ENCODE measurements at regions not wholly inside any gene's neighbourhood (a gene's known extent, or its start where the extent isn't known, plus 50 kb on each side); places are given as distances from the start of the nearest gene placed in this dataset.

DNA sequence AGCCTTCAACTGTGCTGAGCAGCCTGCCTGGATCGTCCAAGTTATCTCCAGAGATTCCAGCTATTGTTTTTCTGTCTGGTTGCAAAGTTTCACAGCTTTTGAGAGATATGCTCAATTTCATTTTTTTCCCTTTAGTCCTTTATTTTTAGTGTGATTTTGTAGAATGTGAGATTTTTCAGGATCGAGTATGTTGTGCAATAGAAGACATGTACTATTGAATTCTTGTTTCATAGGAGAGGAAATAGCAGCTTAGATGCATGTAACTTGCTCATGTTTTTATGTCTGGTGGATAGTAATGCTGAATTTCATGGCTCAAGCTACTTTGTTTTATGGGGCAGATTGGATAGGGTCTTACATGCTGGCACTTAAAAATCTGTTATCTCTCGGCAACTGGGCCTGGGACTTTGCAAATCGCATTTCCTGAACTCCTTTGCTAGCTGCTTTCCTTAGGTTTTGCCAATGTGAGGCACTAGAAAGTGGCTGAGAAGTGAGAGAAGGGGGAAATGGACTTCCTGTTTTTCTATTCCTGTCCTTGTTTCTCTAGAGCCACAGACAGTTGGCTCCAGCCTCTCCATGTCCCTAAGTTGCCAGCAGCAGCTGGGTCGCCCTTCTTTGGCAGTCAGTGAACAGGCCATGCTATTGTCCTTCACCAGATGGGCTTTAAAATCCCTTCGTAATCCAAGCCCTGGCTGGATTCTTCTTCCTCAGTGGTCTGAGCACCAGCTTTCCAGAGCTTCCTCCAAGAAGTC is 101.4 kb upstream of the PDE4B start:
- H3K9me3 Mint-ChIP-seq: no peaks in the 10 kb centered on the region
- H3K27me3 Mint-ChIP-seq: peaks cover 5 to 10% of the 10 kb centered on the region in 2 donors
- no peak overlapping the region for H3K4me3 Mint-ChIP-seq
- H3K4me1 Mint-ChIP-seq (ENCODE audit: low read depth in 2 of 2): peaks cover 0 to 3% of the 10 kb centered on the region in 2 donors
- DNase-seq (ENCODE audit: low spot score) (no peak), ATAC-seq (no peak)
- H3K36me3 Mint-ChIP-seq: no peaks in the 10 kb centered on the region
- H3K27ac Mint-ChIP-seq: no peak overlapping the region

DNA sequence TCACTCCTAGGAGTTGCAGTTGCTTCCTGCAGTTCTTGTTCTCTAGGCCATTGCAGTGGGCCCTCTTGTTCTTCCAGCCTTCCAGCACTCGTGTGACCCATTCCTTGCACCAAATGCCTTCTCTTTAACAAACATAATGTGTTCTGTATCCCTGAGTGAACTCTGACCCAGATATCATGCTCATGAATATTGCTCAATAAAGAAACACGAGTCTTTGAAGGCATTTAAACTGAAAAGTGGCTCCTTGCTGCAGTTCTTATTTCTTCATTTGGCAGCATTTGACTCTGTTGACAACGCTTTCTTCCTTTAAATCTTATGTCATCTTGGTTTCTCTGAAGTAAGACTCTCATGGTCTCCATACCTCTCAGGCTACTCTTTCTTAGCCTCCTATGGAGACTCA is 100.7 kb upstream of the PDE4B start:
- peaks cover 0 to 3% of the 10 kb centered on the region in 2 donors for H3K4me1 Mint-ChIP-seq (ENCODE audit: low read depth in 2 of 2)

DNA sequence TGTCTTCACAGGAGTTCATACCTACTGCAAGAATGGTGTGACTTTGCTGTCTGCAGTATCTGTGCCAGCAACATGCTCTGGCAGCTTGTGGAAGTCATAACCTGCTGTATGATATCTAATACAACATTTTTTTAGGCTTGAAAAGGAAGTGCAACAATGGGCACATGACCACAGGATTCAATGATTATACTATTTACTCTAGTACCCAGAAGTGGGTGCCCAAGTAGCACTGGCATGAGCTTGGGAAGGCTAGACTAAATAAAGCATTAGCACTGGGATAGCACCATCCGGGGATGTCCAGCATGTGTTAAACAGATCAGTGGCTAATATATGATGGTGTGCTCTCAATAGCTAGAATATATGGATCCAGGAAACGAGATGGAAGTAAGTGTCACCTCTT is 98.6 kb upstream of the PDE4B start:
- Mint-ChIP-seq H3K36me3 (no peaks in the 10 kb centered on the region), H3K27ac (no peak overlapping the region), H3K9me3 (no peaks in the 10 kb centered on the region), H3K27me3 (peaks cover 0 to 5% of the 10 kb centered on the region in 2 donors), H3K4me3 (no peak overlapping the region), H3K4me1 (ENCODE audit: low read depth in 2 of 2) (no peaks in the 10 kb centered on the region)
- ATAC-seq: no peak
- DNase-seq (ENCODE audit: low spot score): no peak

More for the DNA sequence above, 100.7 kb upstream of the PDE4B start:
- H3K4me3 Mint-ChIP-seq: no peak overlapping the region
- no peak for ATAC-seq
- peaks cover under 1 to 4% of the 10 kb centered on the region in 2 donors for H3K27me3 Mint-ChIP-seq
- H3K36me3 Mint-ChIP-seq: no peaks in the 10 kb centered on the region
- DNase-seq (ENCODE audit: low spot score): no peak
- no peaks in the 10 kb centered on the region for H3K9me3 Mint-ChIP-seq
- no peak overlapping the region for H3K27ac Mint-ChIP-seq

DNA sequence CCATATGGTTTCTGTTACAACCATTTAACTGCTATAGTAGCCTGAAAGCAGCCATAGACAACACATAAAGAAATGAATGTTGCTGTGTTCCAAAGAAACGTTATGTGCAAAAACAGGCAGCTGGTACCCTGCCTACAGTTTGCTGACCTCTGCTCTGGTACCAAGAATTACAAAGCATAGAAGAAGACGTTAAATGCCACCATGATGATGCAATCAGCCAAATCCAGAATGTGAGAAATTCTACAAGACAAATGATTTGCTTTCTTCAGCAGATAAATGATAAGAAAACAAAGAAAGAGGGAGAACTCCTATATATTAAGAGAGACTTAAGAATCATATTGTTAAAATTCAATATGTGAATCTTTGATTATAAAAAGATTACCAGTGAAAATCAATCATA is 97.8 kb upstream of the PDE4B start:
- H3K27me3 Mint-ChIP-seq: peaks cover 0 to 5% of the 10 kb centered on the region in 2 donors
- DNase-seq (ENCODE audit: low spot score): no peak
- H3K9me3 Mint-ChIP-seq: no peaks in the 10 kb centered on the region
- no peaks in the 10 kb centered on the region for H3K4me1 Mint-ChIP-seq (ENCODE audit: low read depth in 2 of 2)
- no peak overlapping the region for H3K27ac Mint-ChIP-seq
- no peaks in the 10 kb centered on the region for H3K36me3 Mint-ChIP-seq
- H3K4me3 Mint-ChIP-seq: no peak overlapping the region
- ATAC-seq: no peak

DNA sequence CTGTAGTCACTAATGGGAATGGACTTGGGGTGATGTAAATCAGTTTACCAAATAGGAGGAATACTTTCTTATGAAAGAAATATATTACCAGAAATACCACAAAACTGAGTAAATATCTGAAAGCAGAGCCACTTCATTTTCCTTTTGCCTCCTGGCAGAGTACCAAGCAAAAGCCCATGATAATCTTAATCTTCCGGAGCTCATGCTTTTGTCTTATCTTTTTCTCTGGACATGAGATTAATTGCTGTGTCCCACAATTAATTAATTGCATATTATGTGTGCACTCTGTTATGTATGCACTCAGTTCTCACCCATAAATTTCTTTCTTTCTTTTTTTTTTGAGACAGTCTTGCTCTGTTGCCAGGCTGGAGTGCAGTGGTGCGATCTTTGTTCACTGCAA is 94.1 kb upstream of the PDE4B start:
- no peak overlapping the region for H3K27ac Mint-ChIP-seq
- DNase-seq (ENCODE audit: low spot score) (no peak), ATAC-seq (no peak)
- no peaks in the 10 kb centered on the region for H3K9me3 Mint-ChIP-seq
- no peaks in the 10 kb centered on the region for H3K4me1 Mint-ChIP-seq (ENCODE audit: low read depth in 2 of 2)
- no peak overlapping the region for H3K4me3 Mint-ChIP-seq
- peaks cover 12 to 14% of the 10 kb centered on the region in 2 donors for H3K27me3 Mint-ChIP-seq
- no peaks in the 10 kb centered on the region for H3K36me3 Mint-ChIP-seq

DNA sequence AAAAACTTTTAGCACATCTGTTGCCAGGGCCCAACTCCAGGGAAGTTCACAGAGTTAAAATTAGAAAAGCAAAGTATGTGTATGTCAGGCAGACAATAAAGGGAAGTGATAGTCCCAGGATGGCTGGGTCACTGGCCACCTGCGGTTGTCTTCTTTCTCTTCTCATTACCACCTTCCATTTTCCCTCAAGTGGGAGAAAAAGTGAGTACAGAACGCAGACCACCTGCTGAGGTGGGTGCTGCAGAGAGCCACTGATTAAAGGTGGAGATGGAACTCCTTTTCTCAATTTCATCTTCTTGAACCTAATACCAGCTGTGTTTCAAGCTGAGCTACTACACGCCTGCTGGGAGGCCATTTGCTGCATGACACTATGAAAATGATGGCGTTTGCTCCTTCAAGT is 88.8 kb upstream of the PDE4B start:
- no peaks in the 10 kb centered on the region for H3K9me3 Mint-ChIP-seq
- H3K4me1 Mint-ChIP-seq (ENCODE audit: low read depth in 2 of 2): no peaks in the 10 kb centered on the region
- H3K36me3 Mint-ChIP-seq: no peaks in the 10 kb centered on the region
- no peak overlapping the region for H3K27ac Mint-ChIP-seq
- peaks cover 14 to 15% of the 10 kb centered on the region in 2 donors for H3K27me3 Mint-ChIP-seq
- DNase-seq (ENCODE audit: low spot score): no peak
- no peak for ATAC-seq
- no peak overlapping the region for H3K4me3 Mint-ChIP-seq

DNA sequence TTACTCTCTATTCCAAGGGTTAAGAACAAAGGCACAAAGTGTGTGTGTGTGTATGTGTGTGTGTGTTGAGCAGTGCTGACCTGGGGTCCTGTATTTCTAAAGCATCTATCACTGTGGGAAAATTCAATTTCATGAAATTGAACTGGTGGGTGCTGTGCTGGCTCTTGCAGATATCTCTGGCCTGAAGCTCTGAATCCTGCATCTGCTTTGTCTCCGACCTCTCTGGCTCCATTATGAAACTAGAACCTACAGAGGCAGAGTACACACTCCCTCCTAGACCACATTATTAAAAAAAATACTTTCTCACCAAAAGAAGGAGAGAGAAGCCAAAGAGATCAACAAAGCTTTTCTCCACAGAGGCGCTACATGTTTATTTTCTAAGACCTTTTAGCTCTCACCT is 88.4 kb upstream of the PDE4B start:
- Mint-ChIP-seq H3K27ac (no peak overlapping the region), H3K4me1 (ENCODE audit: low read depth in 2 of 2) (no peaks in the 10 kb centered on the region), H3K9me3 (no peaks in the 10 kb centered on the region), H3K27me3 (peaks cover 14 to 15% of the 10 kb centered on the region in 2 donors), H3K36me3 (no peaks in the 10 kb centered on the region), H3K4me3 (no peak overlapping the region)
- ATAC-seq: no peak
- no peak for DNase-seq (ENCODE audit: low spot score)

DNA sequence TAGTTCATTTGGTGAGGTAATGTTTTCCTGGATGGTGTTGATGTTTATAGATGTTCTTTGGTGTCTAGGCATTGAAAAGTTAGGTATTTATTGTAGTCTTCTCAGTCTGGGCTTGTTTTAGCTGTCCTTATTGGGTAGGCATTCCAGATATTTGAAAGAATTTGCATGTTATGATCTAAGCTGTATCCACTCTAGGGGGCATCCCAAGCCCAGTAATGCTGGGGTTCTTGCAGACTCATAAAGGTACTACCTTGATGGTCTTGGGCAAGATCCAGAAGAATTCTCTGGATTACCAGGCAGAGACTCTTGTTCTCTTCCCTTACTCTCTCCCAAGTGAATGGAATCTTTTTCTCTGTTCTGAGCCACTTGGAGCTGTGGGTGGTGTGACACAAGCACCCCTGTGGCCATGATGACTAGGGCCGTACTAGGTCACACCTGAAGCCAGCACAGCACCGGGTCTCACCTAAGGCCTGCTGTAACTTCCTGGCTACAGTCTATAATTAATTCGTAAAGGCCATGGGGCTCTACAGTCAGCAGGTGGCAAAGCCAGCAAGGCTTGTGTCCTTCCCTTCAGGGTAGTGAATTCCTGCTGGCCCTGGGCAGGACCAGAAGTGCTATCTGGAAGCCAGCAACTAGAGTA is 74.8 kb upstream of the PDE4B start:
- H3K27me3 Mint-ChIP-seq: peaks cover 13 to 35% of the 10 kb centered on the region in 2 donors
- DNase-seq (ENCODE audit: low spot score) (no peak), ATAC-seq (no peak)
- H3K27ac Mint-ChIP-seq: no peak overlapping the region
- no peaks in the 10 kb centered on the region for H3K36me3 Mint-ChIP-seq
- no peak overlapping the region for H3K4me3 Mint-ChIP-seq
- H3K4me1 Mint-ChIP-seq (ENCODE audit: low read depth in 2 of 2): no peaks in the 10 kb centered on the region
- H3K9me3 Mint-ChIP-seq: no peaks in the 10 kb centered on the region

DNA sequence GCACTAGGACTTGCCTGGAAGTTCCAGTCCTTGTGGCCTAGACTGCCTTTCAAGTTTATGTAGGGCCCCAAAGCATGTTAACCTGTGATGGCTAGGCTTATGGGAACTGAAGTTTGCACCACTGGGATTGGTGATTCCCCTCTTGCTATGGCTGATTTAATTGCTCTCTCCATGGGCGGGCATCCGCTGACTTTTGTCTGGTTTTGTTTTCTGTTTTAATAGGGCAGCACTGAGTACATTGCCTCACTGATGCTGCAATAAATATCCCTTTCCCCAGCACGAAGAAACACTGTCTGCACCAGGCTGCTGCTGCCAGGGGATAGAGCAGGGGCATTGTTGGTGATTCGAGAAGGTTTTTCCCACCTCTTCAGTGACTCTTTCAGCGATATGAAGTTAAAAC is 73.3 kb upstream of the PDE4B start:
- no peaks in the 10 kb centered on the region for H3K36me3 Mint-ChIP-seq
- DNase-seq (ENCODE audit: low spot score) (no peak), ATAC-seq (no peak)
- no peaks in the 10 kb centered on the region for H3K4me1 Mint-ChIP-seq (ENCODE audit: low read depth in 2 of 2)
- H3K9me3 Mint-ChIP-seq: no peaks in the 10 kb centered on the region
- no peak overlapping the region for H3K27ac Mint-ChIP-seq
- no peak overlapping the region for H3K4me3 Mint-ChIP-seq
- H3K27me3 Mint-ChIP-seq: peaks cover 13 to 38% of the 10 kb centered on the region in 2 donors

DNA sequence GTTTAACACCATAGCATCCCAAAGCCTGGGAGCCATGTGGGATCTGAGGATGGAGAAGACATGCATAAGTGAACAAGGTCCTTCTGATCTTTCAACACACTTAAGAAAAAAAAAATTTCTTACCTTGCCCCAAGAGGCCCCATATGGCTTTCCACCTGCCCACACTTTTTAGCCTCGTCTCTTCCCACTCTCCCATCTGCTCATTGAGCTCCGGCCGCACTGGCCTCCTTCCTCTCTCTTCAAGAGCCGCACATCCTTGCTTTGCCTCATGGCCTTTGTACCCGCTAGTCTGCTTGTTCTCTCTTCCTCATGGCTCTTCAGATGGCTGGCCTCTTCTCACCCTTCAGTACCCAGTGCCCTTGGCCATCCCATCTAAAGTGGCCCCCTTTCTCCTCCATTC is 70.2 kb upstream of the PDE4B start:
- H3K4me1 Mint-ChIP-seq (ENCODE audit: low read depth in 2 of 2): no peaks in the 10 kb centered on the region
- H3K27me3 Mint-ChIP-seq: peaks cover 12 to 28% of the 10 kb centered on the region in 2 donors
- ATAC-seq: no peak
- no peaks in the 10 kb centered on the region for H3K36me3 Mint-ChIP-seq
- no peak overlapping the region for H3K27ac Mint-ChIP-seq
- no peak overlapping the region for H3K4me3 Mint-ChIP-seq
- no peak for DNase-seq (ENCODE audit: low spot score)
- H3K9me3 Mint-ChIP-seq: no peaks in the 10 kb centered on the region

DNA sequence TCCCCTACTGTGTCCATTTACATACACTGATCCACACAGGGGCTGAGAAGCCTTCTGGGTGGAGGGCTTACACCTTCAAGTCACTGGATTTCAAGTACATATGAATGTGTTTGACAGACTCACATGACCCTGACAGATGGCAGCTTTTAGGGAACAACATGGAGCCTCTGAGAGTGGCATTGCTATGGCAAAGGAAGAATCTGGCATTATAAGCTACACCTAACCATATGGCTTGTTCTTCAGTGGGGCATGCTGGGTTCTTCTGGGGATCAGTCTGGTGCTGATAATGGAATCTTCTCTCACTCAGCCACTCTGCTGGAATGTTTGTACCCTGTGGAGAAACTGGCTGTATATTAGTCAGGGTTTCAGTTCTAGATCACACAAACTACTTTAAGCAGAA is 68.5 kb upstream of the PDE4B start:
- no peaks in the 10 kb centered on the region for H3K4me1 Mint-ChIP-seq (ENCODE audit: low read depth in 2 of 2)
- no peak overlapping the region for H3K4me3 Mint-ChIP-seq
- ATAC-seq: no peak
- DNase-seq (ENCODE audit: low spot score): no peak
- H3K36me3 Mint-ChIP-seq: no peaks in the 10 kb centered on the region
- H3K9me3 Mint-ChIP-seq: no peaks in the 10 kb centered on the region
- H3K27ac Mint-ChIP-seq: no peak overlapping the region
- H3K27me3 Mint-ChIP-seq: peaks cover 8 to 24% of the 10 kb centered on the region in 2 donors

DNA sequence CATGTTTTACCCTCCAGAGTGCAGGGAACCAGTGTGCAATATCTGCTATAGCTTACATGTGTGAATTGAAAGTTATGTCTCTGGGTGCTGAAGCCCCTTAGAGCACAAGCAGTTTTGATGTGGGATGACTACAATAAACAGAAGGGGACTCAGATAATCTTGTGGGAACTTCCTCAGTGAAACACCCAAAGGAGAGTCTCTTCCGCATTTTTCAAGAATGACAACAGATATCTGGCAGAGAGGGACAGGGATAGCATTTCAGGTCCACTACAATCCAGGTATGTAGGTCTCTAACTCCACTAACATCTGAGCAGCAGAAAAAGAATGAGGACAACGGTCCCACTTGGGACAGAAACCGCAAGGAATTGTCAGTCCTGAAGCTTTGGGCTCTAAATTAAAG is 67.6 kb upstream of the PDE4B start:
- DNase-seq (ENCODE audit: low spot score) (no peak), ATAC-seq (no peak)
- Mint-ChIP-seq H3K36me3 (no peaks in the 10 kb centered on the region), H3K4me3 (no peak overlapping the region), H3K27me3 (peaks cover 6 to 19% of the 10 kb centered on the region in 2 donors), H3K9me3 (no peaks in the 10 kb centered on the region), H3K27ac (no peak overlapping the region), H3K4me1 (ENCODE audit: low read depth in 2 of 2) (no peaks in the 10 kb centered on the region)

DNA sequence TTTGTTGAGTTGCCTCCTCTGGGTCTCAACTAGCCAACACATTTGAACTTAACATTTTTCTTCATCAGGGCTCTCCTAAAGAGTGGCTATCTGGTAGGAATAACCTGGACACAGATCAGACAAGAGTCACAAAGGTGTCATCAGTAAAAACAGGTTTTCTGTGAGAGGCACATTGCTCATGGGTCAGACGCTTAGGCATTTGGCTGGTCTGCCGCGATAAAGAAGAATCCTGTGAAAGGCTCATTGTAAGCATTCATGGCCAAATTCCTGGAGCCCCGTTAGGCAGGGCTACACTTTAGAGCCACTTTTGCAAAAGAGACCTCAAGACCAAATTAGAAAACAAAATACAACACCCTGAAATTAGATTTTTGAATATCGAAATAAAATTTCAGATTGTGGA is 64.2 kb upstream of the PDE4B start:
- Mint-ChIP-seq H3K4me1 (ENCODE audit: low read depth in 2 of 2) (no peaks in the 10 kb centered on the region), H3K36me3 (no peaks in the 10 kb centered on the region), H3K4me3 (no peak overlapping the region), H3K9me3 (no peaks in the 10 kb centered on the region), H3K27ac (no peak overlapping the region), H3K27me3 (peaks cover 7 to 8% of the 10 kb centered on the region in 2 donors)
- DNase-seq (ENCODE audit: low spot score) (no peak), ATAC-seq (no peak)

DNA sequence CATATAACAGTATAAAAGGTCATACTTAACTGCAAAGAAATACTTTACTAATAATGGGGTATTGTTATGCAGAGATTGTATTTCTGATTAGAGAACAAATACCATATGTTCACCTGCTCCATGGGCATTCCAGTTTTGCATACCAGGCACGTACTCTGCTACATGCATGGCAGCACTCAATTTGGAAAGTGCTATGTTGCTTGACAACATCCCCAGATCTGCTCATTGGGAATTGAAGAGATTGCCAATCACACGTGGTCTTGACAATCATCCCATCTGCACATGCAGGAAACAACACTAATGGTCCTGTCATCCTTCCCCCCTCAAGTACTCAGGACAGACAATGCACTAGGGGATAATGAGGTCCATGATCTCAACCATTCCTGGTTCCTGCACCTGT is 63.4 kb upstream of the PDE4B start:
- Mint-ChIP-seq H3K27ac (no peak overlapping the region), H3K4me3 (no peak overlapping the region), H3K36me3 (no peaks in the 10 kb centered on the region), H3K4me1 (ENCODE audit: low read depth in 2 of 2) (no peaks in the 10 kb centered on the region), H3K9me3 (no peaks in the 10 kb centered on the region), H3K27me3 (peaks cover 7 to 8% of the 10 kb centered on the region in 2 donors)
- ATAC-seq (no peak), DNase-seq (ENCODE audit: low spot score) (no peak)
